ENCODE measurements at regions not wholly inside any gene's neighbourhood (a gene's known extent, or its start where the extent isn't known, plus 50 kb on each side); places are given as distances from the start of the nearest gene placed in this dataset.

DNA sequence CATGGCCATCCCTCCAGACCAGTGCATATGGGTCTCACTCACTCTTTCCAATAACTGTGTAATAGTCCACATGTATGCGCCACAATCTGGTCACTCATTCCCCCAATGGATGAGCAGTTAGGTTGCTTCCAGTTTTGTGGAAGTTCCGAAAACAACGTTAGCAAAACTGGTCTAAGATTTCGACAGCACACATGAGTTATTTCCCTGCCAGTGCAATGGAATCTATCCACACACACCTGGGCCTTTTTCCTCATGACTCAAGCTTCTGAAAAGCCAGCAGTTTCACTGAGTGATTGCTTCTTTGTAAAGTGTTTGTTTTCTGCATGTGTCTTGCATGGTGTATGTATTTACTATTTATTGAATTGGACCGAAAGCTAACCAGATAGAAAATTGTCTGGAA is 58.8 kb upstream of the FHIP2A start:
- TF ChIP-seq CTCF (IDR thresholded peaks at IDR 0.05; ENCODE audit: insufficient read depth, low read length, poor library complexity, severe bottlenecking) = no peak
- Histone ChIP-seq H3K36me3 (ENCODE audit: control insufficient read depth, insufficient read depth, low read length) (no peaks in the 10 kb centered on the region), H3K27me3 (ENCODE audit: control insufficient read depth, insufficient read depth, low read length) (no peaks in the 10 kb centered on the region), H3K4me3 (ENCODE audit: low read depth, low read length) (no peak overlapping the region)
- no peak for DNase-seq (ENCODE audit: low read depth)

DNA sequence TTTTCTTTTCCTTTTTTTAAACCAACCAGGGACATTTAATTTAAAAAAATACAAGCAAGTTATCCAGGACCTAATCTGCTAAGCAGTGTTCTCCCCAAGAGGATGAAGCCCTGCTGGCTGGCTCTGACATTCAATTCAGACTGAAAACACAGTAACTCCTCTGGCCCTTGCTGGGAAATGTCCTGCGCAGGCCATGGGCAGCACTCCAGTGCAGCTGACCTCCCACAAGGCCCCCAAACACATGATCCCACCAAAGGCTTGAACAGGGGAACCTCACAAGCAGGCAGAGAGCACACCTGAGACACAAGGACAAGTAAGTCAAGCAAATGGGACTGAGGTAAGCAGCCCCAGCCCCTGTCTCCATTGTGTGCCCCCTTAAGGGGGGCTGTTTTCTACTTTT is 56.9 kb upstream of the FHIP2A start:
- H3K4me3 ChIP-seq (ENCODE audit: low read depth, low read length) = no peak overlapping the region
- H3K36me3 ChIP-seq (ENCODE audit: control insufficient read depth, insufficient read depth, low read length) = no peaks in the 10 kb centered on the region
- TF ChIP-seq CTCF (IDR thresholded peaks at IDR 0.05; ENCODE audit: insufficient read depth, low read length, poor library complexity, severe bottlenecking) = no peak
- no peaks in the 10 kb centered on the region for H3K27me3 ChIP-seq (ENCODE audit: control insufficient read depth, insufficient read depth, low read length)
- DNase-seq (ENCODE audit: low read depth) = no peak

DNA sequence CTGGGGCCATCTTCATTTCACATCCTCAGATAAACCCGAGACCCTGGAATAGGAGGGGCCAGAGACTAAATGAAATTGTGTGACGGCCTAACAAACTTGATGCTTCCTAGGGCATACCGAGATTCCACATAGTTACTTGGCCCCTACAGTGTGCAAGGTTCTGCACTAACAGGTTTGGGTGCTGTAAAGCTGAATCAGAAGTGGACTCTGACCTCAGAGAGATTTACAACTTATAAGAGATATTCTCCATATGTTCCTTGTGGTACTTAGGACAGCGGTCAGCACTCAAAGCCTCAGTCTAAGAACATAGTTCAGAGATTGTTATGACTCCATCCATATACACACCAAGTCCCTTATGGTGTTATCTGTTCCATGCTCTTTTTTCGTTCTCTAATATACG is 55.1 kb upstream of the FHIP2A start:
- no peak overlapping the region for H3K4me3 ChIP-seq (ENCODE audit: low read depth, low read length)
- no peaks in the 10 kb centered on the region for H3K36me3 ChIP-seq (ENCODE audit: control insufficient read depth, insufficient read depth, low read length)
- no peak for TF ChIP-seq CTCF (IDR thresholded peaks at IDR 0.05; ENCODE audit: insufficient read depth, low read length, poor library complexity, severe bottlenecking)
- DNase-seq (ENCODE audit: low read depth) = no peak
- H3K27me3 ChIP-seq (ENCODE audit: control insufficient read depth, insufficient read depth, low read length) = no peaks in the 10 kb centered on the region

- peak overlapping the region; percentile 72 for H3K4me3 ChIP-seq (ENCODE audit: low read depth, low read length)
- no peaks in the 10 kb centered on the region for H3K27me3 ChIP-seq (ENCODE audit: control insufficient read depth, insufficient read depth, low read length)
- no peak for TF ChIP-seq CTCF (IDR thresholded peaks at IDR 0.05; ENCODE audit: insufficient read depth, low read length, poor library complexity, severe bottlenecking)
- H3K36me3 ChIP-seq (ENCODE audit: control insufficient read depth, insufficient read depth, low read length) = no peaks in the 10 kb centered on the region
- DNase-seq (ENCODE audit: low read depth) = no peak
Observed at GRCh38 chr10:114767101-114767985, 54.2 kb upstream of the FHIP2A start.

DNA sequence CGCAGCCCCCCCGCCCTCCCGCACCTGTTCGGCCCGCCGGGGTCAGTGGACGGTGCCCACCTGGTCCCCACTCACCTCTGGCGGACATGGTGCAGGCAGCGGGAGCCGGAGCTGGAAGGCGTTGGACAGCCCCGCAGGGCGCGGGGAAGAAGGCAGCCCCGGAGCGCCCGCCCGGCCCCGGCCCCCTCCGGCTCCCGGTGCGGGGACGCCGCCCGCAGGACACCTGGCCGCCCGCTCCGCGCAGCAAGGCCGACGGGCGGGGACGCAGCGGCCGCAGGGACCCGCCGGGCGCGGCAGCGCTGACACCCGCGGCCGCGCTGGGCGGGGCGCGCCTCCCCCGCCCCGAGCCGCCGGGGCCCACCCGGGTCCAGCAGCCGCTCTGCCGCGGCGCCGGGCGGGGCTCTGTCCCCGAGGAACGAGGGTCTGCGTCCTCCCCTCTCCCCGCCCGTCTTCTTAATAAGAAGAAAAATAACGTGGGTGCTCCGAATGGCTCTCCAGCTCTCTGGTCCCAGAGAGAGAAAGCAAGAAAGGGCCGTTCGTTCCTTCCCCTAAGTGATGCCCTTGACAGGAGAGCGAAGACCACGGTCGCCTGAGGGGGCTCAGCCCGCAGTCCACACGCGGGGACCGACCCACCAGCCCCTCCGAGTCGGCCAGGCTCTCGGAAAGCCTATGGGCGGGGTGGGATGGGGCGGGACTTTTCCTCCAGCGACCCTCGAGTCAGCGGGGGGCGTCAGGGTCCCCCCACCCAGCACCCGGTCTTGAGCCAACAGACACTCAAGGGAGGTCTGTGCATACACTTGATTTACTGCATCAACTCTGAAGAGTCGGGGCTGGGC is 53.4 kb upstream of the FHIP2A start:
- TF ChIP-seq CTCF (IDR thresholded peaks at IDR 0.05; ENCODE audit: insufficient read depth, low read length, poor library complexity, severe bottlenecking) = no peak
- Histone ChIP-seq H3K36me3 (ENCODE audit: control insufficient read depth, insufficient read depth, low read length) (no peaks in the 10 kb centered on the region), H3K27me3 (ENCODE audit: control insufficient read depth, insufficient read depth, low read length) (no peaks in the 10 kb centered on the region), H3K4me3 (ENCODE audit: low read depth, low read length) (peak overlapping the region; percentile 72)
- DNase-seq (ENCODE audit: low read depth) = no peak
